ENCODE measurements at regions not wholly inside any gene's neighbourhood (a gene's known extent, or its start where the extent isn't known, plus 50 kb on each side); places are given as distances from the start of the nearest gene placed in this dataset.

DNA sequence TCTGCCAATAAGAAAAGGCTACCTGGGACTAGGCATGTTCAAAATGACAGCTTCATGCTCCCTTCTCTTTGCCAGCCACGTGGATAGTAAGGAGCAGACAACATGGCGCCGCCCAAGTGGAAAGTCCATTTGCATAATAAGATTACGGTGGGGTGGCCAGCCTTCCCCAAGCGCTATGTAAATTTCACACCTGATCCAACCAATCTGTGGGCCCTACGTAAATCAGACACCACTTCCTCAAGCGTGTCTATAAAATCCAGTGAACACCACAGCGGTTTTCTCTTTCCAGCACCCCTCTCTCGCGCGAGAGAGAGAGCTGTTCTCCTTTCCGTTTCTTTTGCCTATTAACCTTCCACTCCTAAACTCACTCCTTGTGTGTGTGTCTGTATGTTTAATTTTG, 140.3 kb upstream of the ERCC4 start (continued):
- TF ChIP-seq, protein P1, sequence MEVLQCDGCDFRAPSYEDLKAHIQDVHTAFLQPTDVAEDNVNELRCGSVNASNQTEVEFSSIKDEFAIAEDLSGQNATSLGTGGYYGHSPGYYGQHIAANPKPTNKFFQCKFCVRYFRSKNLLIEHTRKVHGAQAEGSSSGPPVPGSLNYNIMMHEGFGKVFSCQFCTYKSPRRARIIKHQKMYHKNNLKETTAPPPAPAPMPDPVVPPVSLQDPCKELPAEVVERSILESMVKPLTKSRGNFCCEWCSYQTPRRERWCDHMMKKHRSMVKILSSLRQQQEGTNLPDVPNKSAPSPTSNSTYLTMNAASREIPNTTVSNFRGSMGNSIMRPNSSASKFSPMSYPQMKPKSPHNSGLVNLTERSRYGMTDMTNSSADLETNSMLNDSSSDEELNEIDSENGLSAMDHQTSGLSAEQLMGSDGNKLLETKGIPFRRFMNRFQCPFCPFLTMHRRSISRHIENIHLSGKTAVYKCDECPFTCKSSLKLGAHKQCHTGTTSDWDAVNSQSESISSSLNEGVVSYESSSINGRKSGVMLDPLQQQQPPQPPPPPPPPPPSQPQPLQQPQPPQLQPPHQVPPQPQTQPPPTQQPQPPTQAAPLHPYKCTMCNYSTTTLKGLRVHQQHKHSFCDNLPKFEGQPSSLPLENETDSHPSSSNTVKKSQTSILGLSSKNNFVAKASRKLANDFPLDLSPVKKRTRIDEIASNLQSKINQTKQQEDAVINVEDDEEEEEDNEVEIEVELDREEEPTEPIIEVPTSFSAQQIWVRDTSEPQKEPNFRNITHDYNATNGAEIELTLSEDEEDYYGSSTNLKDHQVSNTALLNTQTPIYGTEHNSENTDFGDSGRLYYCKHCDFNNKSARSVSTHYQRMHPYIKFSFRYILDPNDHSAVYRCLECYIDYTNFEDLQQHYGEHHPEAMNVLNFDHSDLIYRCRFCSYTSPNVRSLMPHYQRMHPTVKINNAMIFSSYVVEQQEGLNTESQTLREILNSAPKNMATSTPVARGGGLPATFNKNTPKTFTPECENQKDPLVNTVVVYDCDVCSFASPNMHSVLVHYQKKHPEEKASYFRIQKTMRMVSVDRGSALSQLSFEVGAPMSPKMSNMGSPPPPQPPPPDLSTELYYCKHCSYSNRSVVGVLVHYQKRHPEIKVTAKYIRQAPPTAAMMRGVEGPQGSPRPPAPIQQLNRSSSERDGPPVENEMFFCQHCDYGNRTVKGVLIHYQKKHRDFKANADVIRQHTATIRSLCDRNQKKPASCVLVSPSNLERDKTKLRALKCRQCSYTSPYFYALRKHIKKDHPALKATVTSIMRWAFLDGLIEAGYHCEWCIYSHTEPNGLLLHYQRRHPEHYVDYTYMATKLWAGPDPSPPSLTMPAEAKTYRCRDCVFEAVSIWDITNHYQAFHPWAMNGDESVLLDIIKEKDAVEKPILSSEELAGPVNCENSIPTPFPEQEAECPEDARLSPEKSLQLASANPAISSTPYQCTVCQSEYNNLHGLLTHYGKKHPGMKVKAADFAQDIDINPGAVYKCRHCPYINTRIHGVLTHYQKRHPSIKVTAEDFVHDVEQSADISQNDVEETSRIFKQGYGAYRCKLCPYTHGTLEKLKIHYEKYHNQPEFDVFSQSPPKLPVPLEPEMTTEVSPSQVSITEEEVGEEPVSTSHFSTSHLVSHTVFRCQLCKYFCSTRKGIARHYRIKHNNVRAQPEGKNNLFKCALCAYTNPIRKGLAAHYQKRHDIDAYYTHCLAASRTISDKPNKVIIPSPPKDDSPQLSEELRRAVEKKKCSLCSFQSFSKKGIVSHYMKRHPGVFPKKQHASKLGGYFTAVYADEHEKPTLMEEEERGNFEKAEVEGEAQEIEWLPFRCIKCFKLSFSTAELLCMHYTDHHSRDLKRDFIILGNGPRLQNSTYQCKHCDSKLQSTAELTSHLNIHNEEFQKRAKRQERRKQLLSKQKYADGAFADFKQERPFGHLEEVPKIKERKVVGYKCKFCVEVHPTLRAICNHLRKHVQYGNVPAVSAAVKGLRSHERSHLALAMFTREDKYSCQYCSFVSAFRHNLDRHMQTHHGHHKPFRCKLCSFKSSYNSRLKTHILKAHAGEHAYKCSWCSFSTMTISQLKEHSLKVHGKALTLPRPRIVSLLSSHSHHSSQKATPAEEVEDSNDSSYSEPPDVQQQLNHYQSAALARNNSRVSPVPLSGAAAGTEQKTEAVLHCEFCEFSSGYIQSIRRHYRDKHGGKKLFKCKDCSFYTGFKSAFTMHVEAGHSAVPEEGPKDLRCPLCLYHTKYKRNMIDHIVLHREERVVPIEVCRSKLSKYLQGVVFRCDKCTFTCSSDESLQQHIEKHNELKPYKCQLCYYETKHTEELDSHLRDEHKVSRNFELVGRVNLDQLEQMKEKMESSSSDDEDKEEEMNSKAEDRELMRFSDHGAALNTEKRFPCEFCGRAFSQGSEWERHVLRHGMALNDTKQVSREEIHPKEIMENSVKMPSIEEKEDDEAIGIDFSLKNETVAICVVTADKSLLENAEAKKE (CRISPR knock-in tag; IDR thresholded peaks at IDR 0.05) = no peak
- TF ChIP-seq CREB1 (CRISPR knock-in tag; IDR thresholded peaks at IDR 0.05; ENCODE audit: low read depth) (no peak), STAT1 (IDR thresholded peaks at IDR 0.05; ENCODE audit: unreplicated experiment) (no peak), ZNF114 (CRISPR knock-in tag; IDR thresholded peaks at IDR 0.05) (no peak)

DNA sequence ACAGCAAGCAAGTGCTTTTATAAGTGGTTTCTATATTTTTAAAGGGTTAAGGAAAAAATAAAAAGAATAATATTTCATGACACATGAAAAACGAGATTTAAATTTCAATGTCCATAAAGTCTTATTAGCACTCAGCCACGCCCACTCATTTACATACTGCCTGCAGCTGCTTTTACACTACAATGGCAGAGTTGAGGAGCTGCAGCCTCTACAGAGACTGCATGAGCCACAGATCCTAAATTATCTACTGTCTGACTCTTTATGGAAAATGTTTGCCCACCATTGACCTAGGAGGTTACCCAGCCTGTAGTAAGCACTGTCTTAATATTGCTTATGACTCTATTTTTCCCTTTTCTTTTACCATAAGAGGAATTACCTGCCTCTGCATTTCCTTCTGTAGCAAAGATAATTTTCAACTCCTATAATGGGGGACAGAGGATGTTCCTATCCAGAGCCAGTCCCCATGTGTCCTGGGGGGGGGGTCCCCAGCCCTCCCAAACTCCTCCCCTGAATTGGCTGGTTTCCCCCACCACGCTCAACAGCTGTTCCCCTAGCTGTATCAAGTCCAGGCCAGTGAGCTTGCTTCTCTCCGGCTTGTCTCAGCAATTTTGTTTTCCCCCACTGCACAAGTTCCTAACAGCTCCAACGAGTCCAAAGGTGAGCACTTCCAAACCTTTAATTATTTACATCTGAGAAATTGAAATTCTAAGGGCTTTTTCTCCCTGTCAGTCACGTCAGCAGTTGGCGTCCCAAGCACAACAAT, 139.4 kb upstream of the ERCC4 start:
- H3K4me3 ChIP-seq = no peak overlapping the region
- peak overlapping the region; percentile 83 for H3K27ac Mint-ChIP-seq
- no peak for TF ChIP-seq EZH2phosphoT487 (IDR thresholded peaks at IDR 0.05; ENCODE audit: unreplicated experiment)
- H3K4me2 ChIP-seq = peak overlapping the region; percentile 57; the same call in 1 of the 2 replicates
- no peak overlapping the region for H3K27ac ChIP-seq (ENCODE audit: low read depth)
- H3K36me3 Mint-ChIP-seq (ENCODE audit: low read depth) = peaks cover 4% of the 10 kb centered on the region; the same call in 1 of the 3 replicates
- H3K27me3 Mint-ChIP-seq (ENCODE audit: insufficient read depth, low read depth, poor library complexity) = no peaks in the 10 kb centered on the region
- ATAC-seq (peak; percentile 71), DNase-seq (ENCODE audit: low spot score) (peak; percentile 39)
- peaks cover 18% of the 10 kb centered on the region for H3K4me1 Mint-ChIP-seq
- no peaks in the 10 kb centered on the region for H4K20me1 ChIP-seq (replicated peaks; ENCODE audit: insufficient read depth)
- peak overlapping the region; percentile 86 for H2AFZ ChIP-seq
- H3K36me3 ChIP-seq (ENCODE audit: insufficient read depth) = no peaks in the 10 kb centered on the region
- no peaks in the 10 kb centered on the region for H3F3A ChIP-seq (replicated peaks; ENCODE audit: low read depth)
- peaks cover 8% of the 10 kb centered on the region for H3K4me1 ChIP-seq (ENCODE audit: insufficient read depth)
- H3K9me2 ChIP-seq (ENCODE audit: insufficient read depth) = no peaks in the 10 kb centered on the region
- no peaks in the 10 kb centered on the region for H3K27me3 ChIP-seq (ENCODE audit: insufficient read depth)
- H3K4me3 Mint-ChIP-seq = peak overlapping the region; percentile 15; the same call in 1 of the 3 replicates
- peaks cover 15% of the 10 kb centered on the region for H3K9me3 Mint-ChIP-seq
- no peaks in the 10 kb centered on the region for H3K79me2 ChIP-seq (replicated peaks; ENCODE audit: insufficient read depth)
